SH-SY5Y (cell line): ENCODE measurements at regions not wholly inside any gene's neighbourhood (a gene's known extent, or its start where the extent isn't known, plus 50 kb on each side); places are given as distances from the start of the nearest gene placed in this dataset.

Experiments
- GATA2 ChIP-seq: IDR thresholded peaks from 2 replicates; pipeline ENCODE4 v1.6.1; 2011; ENCODE audit warnings: mild to moderate bottlenecking, low read depth, low read length
- GATA3 ChIP-seq: IDR thresholded peaks from 2 replicates; pipeline ENCODE4 v1.6.1; 2011; ENCODE audit warnings: low read depth, mild to moderate bottlenecking, low read length, moderate library complexity

DNA sequence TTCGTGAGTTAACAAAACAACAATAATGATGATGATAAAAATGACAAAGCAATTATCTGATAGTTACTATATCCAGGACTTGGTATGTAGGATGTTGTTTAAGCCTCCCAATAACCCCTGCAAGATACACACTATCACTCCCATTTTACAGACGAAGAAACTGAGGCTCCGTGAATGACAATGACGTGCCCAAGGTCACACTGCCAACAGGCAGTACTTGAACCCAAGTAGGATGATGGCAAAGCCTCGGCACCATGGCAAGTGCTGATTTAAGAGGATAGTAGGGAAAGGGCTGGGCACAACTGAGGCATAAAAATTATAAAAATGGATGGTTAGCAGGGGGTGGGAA, 226.8 kb upstream of the LHX5 start:
- no peak for TF ChIP-seq GATA3
- TF ChIP-seq GATA2, result no peak
